Frontal cortex (tissue), 4 donors: ENCODE measurements at regions not wholly inside any gene's neighbourhood (a gene's known extent, or its start where the extent isn't known, plus 50 kb on each side); places are given as distances from the start of the nearest gene placed in this dataset. TPM values are rescaled to one million over a fixed set of nuclear protein-coding genes. Genes with fewer than 3 reads are reported as not detected.
"Not testable (repeated sequence)": the region's sequence is repeated elsewhere in the genome, so short reads cannot be mapped to it uniquely, and the experiment has no call there.

Experiments used
- DNase-seq, 2 donors: peaks; one replicate each; pipeline ENCODE4 v3.0.0; 2012; ENCODE audit warnings: low spot score in 2 of 2
- FAIRE-seq: peaks from 2 replicates; lab custom pipeline; 2012; peaks lifted over from hg19 to GRCh38; lab: Jason Lieb, UNC
- small RNA-seq: library from RNA; depleted of rRNA; stranded (forward); fragments of <200 nt; gene quantifications from one replicate; pipeline ENCODE3, GENCODE V24; 2014
- donor health status: control.
- donor health status: control.
- donor health status: control.

DNA sequence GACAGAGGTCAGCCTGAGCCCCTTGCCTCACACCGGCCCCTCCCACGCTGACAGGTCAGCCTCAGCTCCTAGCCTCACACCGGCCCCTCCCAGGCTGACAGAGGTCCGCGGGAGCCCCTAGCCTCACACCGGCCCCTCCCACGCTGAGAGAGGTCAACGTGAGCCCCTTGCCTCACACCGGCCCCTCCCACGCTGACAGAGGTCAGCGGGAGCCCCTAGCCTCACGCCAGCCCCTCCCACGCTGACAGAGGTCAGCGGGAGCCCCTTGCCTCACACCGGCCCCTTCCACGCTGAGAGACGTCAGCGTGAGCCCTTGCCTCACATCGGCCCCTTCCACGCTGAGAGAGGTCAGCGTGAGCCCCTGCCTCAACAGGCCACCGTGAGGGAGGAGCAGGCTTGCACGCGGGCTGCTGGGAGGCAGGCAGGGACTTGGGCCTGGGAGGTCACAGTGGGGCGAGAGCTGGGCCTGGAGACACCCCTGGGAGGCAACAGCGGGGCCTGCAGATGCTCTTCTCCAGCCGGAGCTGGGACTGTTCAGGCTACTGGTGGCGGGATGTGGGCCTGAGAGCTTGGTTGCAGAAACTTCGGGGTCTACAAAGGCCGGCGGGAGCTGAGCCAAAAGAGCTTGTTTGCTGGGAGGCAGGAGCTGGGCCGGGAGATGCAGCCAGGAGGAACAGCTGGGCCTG lies 356.4 kb downstream of the ZNF37A start:
- FAIRE-seq = not testable (repeated sequence)

DNA sequence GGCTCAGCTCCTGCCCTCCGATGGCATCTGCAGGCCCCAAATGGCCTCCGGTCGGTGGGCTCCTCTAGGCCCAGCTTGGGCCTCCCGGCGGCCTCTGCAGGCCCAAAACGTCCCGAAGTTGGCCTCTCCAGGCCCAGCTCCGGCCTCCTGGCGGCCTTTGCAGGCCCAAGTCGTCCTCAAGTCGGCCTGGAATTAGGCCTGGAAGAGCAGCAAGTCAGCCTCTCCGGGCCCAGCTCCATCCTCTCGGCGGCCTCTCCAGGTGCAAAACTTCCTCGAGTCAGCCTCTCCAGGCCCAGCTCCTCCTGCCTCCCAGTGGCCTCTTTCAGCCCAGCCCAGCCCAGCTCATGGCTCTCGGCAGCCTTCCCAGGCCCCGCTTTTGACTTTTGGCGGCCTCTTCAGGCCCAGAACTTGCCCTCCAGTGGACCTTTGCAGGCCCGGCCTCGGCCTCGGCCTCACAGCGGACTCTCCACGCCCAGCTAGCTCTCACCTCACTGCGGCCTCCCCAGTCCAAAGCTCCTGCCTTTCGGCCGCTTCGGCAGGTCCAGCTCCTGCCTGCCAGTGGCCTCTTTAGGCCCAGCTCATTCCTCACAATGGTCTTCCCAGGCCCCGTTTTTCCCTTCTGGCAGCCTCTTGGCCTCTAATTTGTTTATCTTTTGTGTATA lies 357.3 kb downstream of the ZNF37A start:
- not testable (repeated sequence) for FAIRE-seq, DNase-seq

More for the DNA sequence above, 356.4 kb downstream of the ZNF37A start:
- DNase-seq = not testable (repeated sequence)

Small RNA genes lying in the stretch of these regions (small RNA-seq; reads per million reads assigned to genes)
- not detected for gene AL117339.3
- gene RNU6-1118P = not detected
